Endothelial cell of umbilical vein (primary cell): ENCODE measurements at regions not wholly inside any gene's neighbourhood (a gene's known extent, or its start where the extent isn't known, plus 50 kb on each side); places are given as distances from the start of the nearest gene placed in this dataset.

Source experiments
- BruUV-seq: library from RNA; stranded (reverse); fragments of 400-500 nt; replicated peaks from 2 replicates; lab custom pipeline; 2021; lab: Mats Ljungman, UMichigan
- CTCF ChIA-PET: fragments of 300-600, 350-600 bp; sonication (Branson Sonifier 250); formaldehyde crosslinking; loops from one replicate; lab custom pipeline; 2021; ENCODE audit warnings: antibody characterized with exemption, inconsistent platforms; lab: Charles Lee
- POLR2A ChIA-PET: fragments of 300-600, 350-600 bp; sonication (Branson Sonifier 250); formaldehyde crosslinking; loops from one replicate; lab custom pipeline; 2021; ENCODE audit warnings: antibody characterized with exemption, inconsistent platforms; lab: Charles Lee
- DNase-seq: peaks from one replicate; pipeline ENCODE4 v3.0.0-alpha.2; 2011; ENCODE audit warnings: low read depth, low spot score
- FAIRE-seq: peaks from 2 replicates; lab custom pipeline; 2011; peaks lifted over from hg19 to GRCh38; lab: Jason Lieb, UNC
- H2AFZ ChIP-seq: 2 replicates; pipeline ENCODE4 v1.6.0; 2012; ENCODE audit warnings: low read depth, low read length, control low read depth, inconsistent platforms
- H3K27ac ChIP-seq: 2 replicates; pipeline ENCODE4 v1.5.1; 2011; ENCODE audit warnings: low read depth, mild to moderate bottlenecking, control low read depth, low read length, moderate library complexity; ENCODE audit not compliant: insufficient read depth
- H3K27me3 ChIP-seq, 2 experiments: 2 replicates each; pipeline versions ENCODE4 v1.6.0 to v1.6.1; 2011; ENCODE audit warnings: low read length in 2 of 2, mixed read lengths in 1 of 2; ENCODE audit not compliant: control insufficient read depth in 2 of 2, insufficient read depth in 2 of 2
- H3K36me3 ChIP-seq, 2 experiments: 2 replicates in 1 of 2; 3 replicates in 1 of 2; pipeline ENCODE4 v1.5.1; 2011; ENCODE audit warnings: low read length in 2 of 2, mild to moderate bottlenecking in 1 of 2, moderate library complexity in 1 of 2; ENCODE audit not compliant: control insufficient read depth in 2 of 2, insufficient read depth in 2 of 2; ENCODE audit errors: extremely low read depth in 1 of 2
- H3K4me1 ChIP-seq: 3 replicates; pipeline ENCODE4 v1.5.1; 2011; ENCODE audit warnings: mild to moderate bottlenecking, low read length; ENCODE audit not compliant: control insufficient read depth, insufficient read depth; ENCODE audit errors: extremely low read depth
- H3K4me2 ChIP-seq: 2 replicates; pipeline ENCODE4 v1.6.1; 2011; ENCODE audit warnings: low read length, control low read depth, mixed read lengths; ENCODE audit not compliant: insufficient read depth
- H3K4me3 ChIP-seq, 3 experiments: fragments of 200-600 bp in 1 of 3; sonication (generic), shearing (Covaris generic) in 1 of 3; replicated peaks in 1 of 3; 2 replicates each; pipeline ENCODE4 v1.5.1; 2011 to 2016; ENCODE audit warnings: control low read depth in 3 of 3, low read length in 3 of 3, mild to moderate bottlenecking in 2 of 3, inconsistent platforms in 1 of 3, low read depth in 1 of 3, moderate library complexity in 1 of 3; ENCODE audit not compliant: insufficient read depth in 1 of 3
- H3K79me2 ChIP-seq: 2 replicates; pipeline ENCODE4 v1.6.0; 2012; ENCODE audit warnings: low read length, inconsistent platforms; ENCODE audit not compliant: control insufficient read depth, insufficient read depth
- H3K9ac ChIP-seq: replicated peaks from 2 replicates; pipeline ENCODE3; 2011; ENCODE audit warnings: low read length, control low read depth; ENCODE audit not compliant: insufficient read depth; ENCODE audit errors: extremely low read depth
- H3K9me1 ChIP-seq: replicated peaks from 3 replicates; pipeline ENCODE4 v1.6.0; 2011; ENCODE audit warnings: mild to moderate bottlenecking, low read length; ENCODE audit not compliant: control insufficient read depth, insufficient read depth; ENCODE audit errors: extremely low read depth
- H3K9me3 ChIP-seq: replicated peaks from 2 replicates; pipeline ENCODE4 v1.5.1; 2012; ENCODE audit warnings: low read length, inconsistent platforms; ENCODE audit not compliant: control insufficient read depth, insufficient read depth
- H4K20me1 ChIP-seq: replicated peaks from 2 replicates; pipeline ENCODE3; 2011; ENCODE audit warnings: mild to moderate bottlenecking, low read length; ENCODE audit not compliant: control insufficient read depth, insufficient read depth; ENCODE audit errors: extremely low read depth
- CTCF ChIP-seq, 2 donors: IDR thresholded peaks; 1 replicate in 1 of 2; 2 replicates in 1 of 2; pipeline ENCODE4 v1.5.1; 2011; ENCODE audit warnings: low read length in 2 of 2, mild to moderate bottlenecking in 2 of 2, moderate library complexity in 2 of 2, control low read depth in 1 of 2, inconsistent platforms in 1 of 2, low read depth in 1 of 2; ENCODE audit not compliant: insufficient read depth in 1 of 2; ENCODE audit errors: extremely low read depth in 1 of 2
- EZH2 ChIP-seq: IDR thresholded peaks from 2 replicates; pipeline ENCODE4 v1.6.1; 2012; ENCODE audit warnings: borderline replicate concordance, low read depth, mild to moderate bottlenecking, moderate library complexity, low read length, inconsistent platforms; ENCODE audit not compliant: severe bottlenecking
- FOS ChIP-seq: IDR thresholded peaks from 2 replicates; pipeline ENCODE4 v1.6.1; 2011; ENCODE audit warnings: mild to moderate bottlenecking, low read length, moderate library complexity, borderline replicate concordance; ENCODE audit not compliant: insufficient read depth
- GATA2 ChIP-seq: IDR thresholded peaks from 2 replicates; pipeline ENCODE4 v1.7.0; 2011; ENCODE audit warnings: low read depth, mild to moderate bottlenecking, moderate library complexity, mixed read lengths, low read length; ENCODE audit not compliant: insufficient read length, insufficient read depth
- JUN ChIP-seq: IDR thresholded peaks from 2 replicates; pipeline ENCODE4 v1.6.1; 2011; ENCODE audit warnings: borderline replicate concordance, low read depth; ENCODE audit not compliant: insufficient read length, insufficient read depth
- MYC ChIP-seq: IDR thresholded peaks from one replicate; pipeline ENCODE4 v1.6.1; 2011; ENCODE audit warnings: mild to moderate bottlenecking, low read depth, low read length
- POLR2A ChIP-seq: IDR thresholded peaks from 2 replicates; pipeline ENCODE4 v1.6.1; 2012; ENCODE audit warnings: low read depth, mild to moderate bottlenecking, control low read depth, low read length
- POLR2AphosphoS5 ChIP-seq: IDR thresholded peaks from 2 replicates; pipeline ENCODE4 v1.6.1; 2012; ENCODE audit warnings: low read depth, mild to moderate bottlenecking, control low read depth, low read length, moderate library complexity; ENCODE audit not compliant: insufficient read depth
- dilution Hi-C: fragments of 300-500 bp; cut with MboI; formaldehyde crosslinking; loops from one replicate; pipeline ENCODE4 v1.15.0; 2019; ENCODE audit warnings: low sequenced_read_pairs; ENCODE audit not compliant: extremely low pct_ligation_motif_present
- intact Hi-C: fragments of 100-400 bp; cut with micrococcal nuclease; formaldehyde crosslinking; loops from one replicate; pipeline ENCODE4 v1.10.0; 2022
- TF ChIP-seq, protein P1 (sequence below): IDR thresholded peaks from 2 replicates; pipeline ENCODE4 v1.6.1; 2011; ENCODE audit not compliant: insufficient read depth, insufficient read length

GRCh38 chr5:107764282-107764681 is 93.5 kb upstream of the EFNA5 start:
- Histone ChIP-seq H3K27ac (no peak overlapping the region), H3K27me3 (no peaks in the 10 kb centered on the region), H3K4me1 (no peaks in the 10 kb centered on the region), H3K4me3 (no peak overlapping the region), H2AFZ (no peak overlapping the region), H3K36me3 (no peaks in the 10 kb centered on the region), H3K4me2 (no peak overlapping the region), H3K79me2 (no peaks in the 10 kb centered on the region), H4K20me1 (no peaks in the 10 kb centered on the region), H3K9me3 (no peaks in the 10 kb centered on the region), H3K9me1 (no peaks in the 10 kb centered on the region), H3K9ac (no peak overlapping the region)
- DNase-seq (no peak), FAIRE-seq (no peak)
- ChIA-PET POLR2A (no interaction called here), CTCF (no interaction called here)
- BruUV-seq = no TSS peak
- intact Hi-C loops (no loop called here), dilution Hi-C loops (no loop called here)
- no peak for TF ChIP-seq POLR2A
- no peak for TF ChIP-seq JUN
- TF ChIP-seq FOS = no peak
- TF ChIP-seq CTCF (IDR thresholded peaks at IDR 0.05; ENCODE audit: extremely low read depth in 1 of 2, insufficient read depth in 1 of 2, low read depth in 1 of 2, low read length in 2 of 2) = no peak
- TF ChIP-seq POLR2AphosphoS5 = no peak
- no peak for TF ChIP-seq GATA2

- no peaks in the 10 kb centered on the region for H3K79me2 ChIP-seq
- ChIA-PET CTCF (no interaction called here), POLR2A (no interaction called here)
- no peak overlapping the region for H3K4me2 ChIP-seq
- no peaks in the 10 kb centered on the region for H3K9me1 ChIP-seq
- H4K20me1 ChIP-seq = no peaks in the 10 kb centered on the region
- dilution Hi-C loops = no loop called here
- no peak for TF ChIP-seq CTCF (IDR thresholded peaks at IDR 0.05; ENCODE audit: extremely low read depth in 1 of 2, insufficient read depth in 1 of 2, low read depth in 1 of 2, low read length in 2 of 2)
- TF ChIP-seq EZH2 = no peak
- no peak for TF ChIP-seq POLR2AphosphoS5
- TF ChIP-seq POLR2A = no peak
- TF ChIP-seq, protein P1, sequence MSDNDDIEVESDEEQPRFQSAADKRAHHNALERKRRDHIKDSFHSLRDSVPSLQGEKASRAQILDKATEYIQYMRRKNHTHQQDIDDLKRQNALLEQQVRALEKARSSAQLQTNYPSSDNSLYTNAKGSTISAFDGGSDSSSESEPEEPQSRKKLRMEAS = no peak
- TF ChIP-seq FOS = no peak
- no peak for TF ChIP-seq JUN
- no peak for TF ChIP-seq MYC
- TF ChIP-seq GATA2 = no peak
- no peak overlapping the region for H3K9ac ChIP-seq
- no peak overlapping the region for H2AFZ ChIP-seq
- intact Hi-C loops = no loop called here
- no peaks in the 10 kb centered on the region for H3K4me1 ChIP-seq
- no peaks in the 10 kb centered on the region for H3K9me3 ChIP-seq
- BruUV-seq = no TSS peak
- FAIRE-seq (no peak), DNase-seq (no peak)
- no peaks in the 10 kb centered on the region for H3K27me3 ChIP-seq
- no peaks in the 10 kb centered on the region for H3K36me3 ChIP-seq
- no peak overlapping the region for H3K27ac ChIP-seq
- H3K4me3 ChIP-seq = no peak overlapping the region
These were observed 82.7 kb upstream of the EFNA5 start for GRCh38 chr5:107753427-107753826.
